ENCODE measurements at regions not wholly inside any gene's neighbourhood (a gene's known extent, or its start where the extent isn't known, plus 50 kb on each side); places are given as distances from the start of the nearest gene placed in this dataset.

DNA sequence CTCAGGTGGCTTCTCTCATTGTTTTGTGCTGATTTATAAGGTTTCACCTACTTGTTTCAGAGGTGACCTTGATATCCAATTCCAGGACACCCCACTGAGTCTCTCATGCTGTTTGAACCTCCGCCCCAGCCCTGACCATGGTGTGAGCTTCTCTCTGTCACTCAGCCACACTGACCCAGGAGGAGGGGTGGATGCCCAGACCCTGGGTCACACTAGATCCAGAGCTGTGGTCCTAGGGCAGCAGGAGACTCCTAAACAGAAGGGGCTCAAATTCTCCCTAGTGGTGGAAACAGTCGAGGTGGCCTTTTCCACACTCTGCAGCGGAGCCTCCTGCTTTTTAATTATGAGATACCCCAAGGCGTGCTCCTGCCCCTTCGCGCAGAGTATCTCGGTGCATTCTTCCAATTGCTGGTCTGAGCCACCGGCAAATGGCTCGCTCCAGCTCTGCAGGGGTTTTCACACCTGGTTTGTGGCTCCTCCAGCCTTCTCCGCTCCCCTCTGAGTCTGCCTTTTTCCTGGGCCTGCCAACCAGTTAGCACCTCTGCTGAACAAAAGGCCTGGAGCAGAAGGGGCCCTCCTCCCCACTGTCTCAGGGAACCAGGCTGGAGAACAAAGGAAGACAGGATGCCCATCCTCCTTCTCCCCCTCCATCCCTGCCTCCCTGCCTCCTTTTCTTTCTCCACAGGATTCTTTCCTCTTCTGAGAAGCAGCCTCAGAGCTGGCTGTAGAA lies 147.3 kb upstream of the SPRED2 start:
- no peak overlapping the region for H3K4me3 ChIP-seq
- H3K27ac ChIP-seq = no peak overlapping the region
- WGBS (ENCODE audit: low lambda C conversion rate, missing lambda C conversion rate) = 55% methylated on average over 10 of the region's 10 CpGs
- no peaks in the 10 kb centered on the region for H3K36me3 ChIP-seq (replicated peaks; ENCODE audit: insufficient read depth, low read depth)
- no peaks in the 10 kb centered on the region for H3K27me3 ChIP-seq
- no peak overlapping the region for H3K4me2 ChIP-seq
- H3K9me3 ChIP-seq (ENCODE audit: low read depth) = no peaks in the 10 kb centered on the region
- no peaks in the 10 kb centered on the region for H4K20me1 ChIP-seq (ENCODE audit: insufficient read depth, poor library complexity, severe bottlenecking)
- no peaks in the 10 kb centered on the region for H3K4me1 ChIP-seq (ENCODE audit: insufficient read depth)
- no peaks in the 10 kb centered on the region for H3K79me2 ChIP-seq
- no peaks in the 10 kb centered on the region for H3K9me2 ChIP-seq (replicated peaks; ENCODE audit: insufficient read depth)
- H2AFZ ChIP-seq = no peak overlapping the region
- TF ChIP-seq, protein P1, sequence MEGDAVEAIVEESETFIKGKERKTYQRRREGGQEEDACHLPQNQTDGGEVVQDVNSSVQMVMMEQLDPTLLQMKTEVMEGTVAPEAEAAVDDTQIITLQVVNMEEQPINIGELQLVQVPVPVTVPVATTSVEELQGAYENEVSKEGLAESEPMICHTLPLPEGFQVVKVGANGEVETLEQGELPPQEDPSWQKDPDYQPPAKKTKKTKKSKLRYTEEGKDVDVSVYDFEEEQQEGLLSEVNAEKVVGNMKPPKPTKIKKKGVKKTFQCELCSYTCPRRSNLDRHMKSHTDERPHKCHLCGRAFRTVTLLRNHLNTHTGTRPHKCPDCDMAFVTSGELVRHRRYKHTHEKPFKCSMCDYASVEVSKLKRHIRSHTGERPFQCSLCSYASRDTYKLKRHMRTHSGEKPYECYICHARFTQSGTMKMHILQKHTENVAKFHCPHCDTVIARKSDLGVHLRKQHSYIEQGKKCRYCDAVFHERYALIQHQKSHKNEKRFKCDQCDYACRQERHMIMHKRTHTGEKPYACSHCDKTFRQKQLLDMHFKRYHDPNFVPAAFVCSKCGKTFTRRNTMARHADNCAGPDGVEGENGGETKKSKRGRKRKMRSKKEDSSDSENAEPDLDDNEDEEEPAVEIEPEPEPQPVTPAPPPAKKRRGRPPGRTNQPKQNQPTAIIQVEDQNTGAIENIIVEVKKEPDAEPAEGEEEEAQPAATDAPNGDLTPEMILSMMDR (IDR thresholded peaks at IDR 0.05; ENCODE audit: poor library complexity) = no peak
- TF ChIP-seq EZH2phosphoT487 (IDR thresholded peaks at IDR 0.05; ENCODE audit: low read depth, severe bottlenecking, unreplicated experiment) = no peak
- TF ChIP-seq EZH2 (IDR thresholded peaks at IDR 0.05; ENCODE audit: borderline replicate concordance) = no peak
- no peak for DNase-seq (ENCODE audit: low spot score)

DNA sequence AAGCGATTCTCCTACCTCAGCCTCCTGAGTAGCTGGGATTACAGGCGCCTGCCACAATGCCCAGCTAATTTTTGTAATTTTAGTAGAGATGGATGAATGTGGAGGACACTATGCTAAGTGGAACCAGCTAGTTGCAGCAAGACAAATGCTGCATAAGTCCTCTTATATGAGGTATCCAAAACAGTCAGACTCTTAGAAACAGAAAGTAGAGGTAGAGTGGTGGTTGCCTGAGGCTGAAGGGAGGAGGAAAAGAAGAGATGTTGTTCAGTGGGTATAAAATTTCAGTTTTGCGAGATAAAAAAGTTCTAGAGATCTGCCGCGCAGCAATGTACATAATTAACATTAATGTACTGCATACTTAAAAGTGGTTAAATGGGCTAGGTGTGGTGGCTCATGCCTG lies 145.3 kb upstream of the SPRED2 start:
- Histone ChIP-seq H4K20me1 (ENCODE audit: insufficient read depth, poor library complexity, severe bottlenecking) (no peaks in the 10 kb centered on the region), H3K9me3 (ENCODE audit: low read depth) (no peaks in the 10 kb centered on the region), H3K27ac (peak overlapping the region; percentile 88), H3K36me3 (replicated peaks; ENCODE audit: insufficient read depth, low read depth) (no peaks in the 10 kb centered on the region), H3K27me3 (no peaks in the 10 kb centered on the region), H3K4me3 (no peak overlapping the region), H3K4me1 (ENCODE audit: insufficient read depth) (no peaks in the 10 kb centered on the region), H3K79me2 (no peaks in the 10 kb centered on the region), H3K9me2 (replicated peaks; ENCODE audit: insufficient read depth) (no peaks in the 10 kb centered on the region), H3K4me2 (peak overlapping the region; percentile 64), H2AFZ (no peak overlapping the region)
- TF ChIP-seq EZH2 (IDR thresholded peaks at IDR 0.05; ENCODE audit: borderline replicate concordance) (no peak), EZH2phosphoT487 (IDR thresholded peaks at IDR 0.05; ENCODE audit: low read depth, severe bottlenecking, unreplicated experiment) (no peak)
- TF ChIP-seq, protein P1 (IDR thresholded peaks at IDR 0.05; ENCODE audit: poor library complexity) = no peak
- no peak for DNase-seq (ENCODE audit: low spot score)
- WGBS (ENCODE audit: low lambda C conversion rate, missing lambda C conversion rate) = 95% methylated on average over 5 of the region's 5 CpGs

DNA sequence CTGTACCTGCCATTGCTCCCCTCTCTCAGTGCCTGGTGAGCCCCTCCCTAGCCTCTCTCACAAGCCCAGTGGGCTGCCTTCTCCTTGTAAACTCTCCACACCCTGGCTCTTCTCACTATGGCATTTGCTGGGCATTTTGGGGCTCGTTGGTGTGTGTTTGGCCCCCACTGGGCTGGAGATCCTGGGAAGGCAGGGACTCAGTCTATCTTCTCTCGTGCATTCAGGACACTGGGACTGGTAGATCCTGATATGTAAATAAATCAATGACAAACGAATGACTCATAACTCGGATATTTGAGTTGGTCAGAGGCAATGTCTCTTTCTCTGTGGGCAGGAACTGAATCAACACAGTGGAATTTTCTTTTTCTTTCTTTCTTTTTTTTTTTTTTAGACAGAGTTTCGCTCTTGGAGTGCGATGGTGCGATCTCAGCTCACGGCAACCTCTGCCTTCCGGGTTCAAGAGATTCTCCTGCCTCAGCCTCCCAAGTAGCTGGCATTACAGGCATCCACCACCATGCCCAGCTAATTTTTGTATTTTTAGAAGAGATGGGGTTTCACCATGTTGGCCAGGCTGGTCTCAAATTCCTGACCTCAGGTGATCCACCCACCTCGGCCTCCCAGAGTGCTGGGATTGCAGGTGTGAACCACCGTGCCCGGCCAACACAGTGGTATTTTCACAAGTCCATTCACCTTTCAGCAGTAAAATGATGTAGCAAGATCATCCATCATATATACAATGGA lies 144.6 kb upstream of the SPRED2 start:
- 66% methylated on average over 12 of the region's 12 CpGs for WGBS (ENCODE audit: low lambda C conversion rate, missing lambda C conversion rate)
- Histone ChIP-seq H3K9me3 (ENCODE audit: low read depth) (no peaks in the 10 kb centered on the region), H2AFZ (no peak overlapping the region), H3K4me1 (ENCODE audit: insufficient read depth) (no peaks in the 10 kb centered on the region), H3K4me2 (peak overlapping the region; percentile 64), H3K27ac (peak overlapping the region; percentile 88), H3K79me2 (no peaks in the 10 kb centered on the region), H4K20me1 (ENCODE audit: insufficient read depth, poor library complexity, severe bottlenecking) (no peaks in the 10 kb centered on the region), H3K4me3 (no peak overlapping the region), H3K9me2 (replicated peaks; ENCODE audit: insufficient read depth) (no peaks in the 10 kb centered on the region), H3K27me3 (no peaks in the 10 kb centered on the region), H3K36me3 (replicated peaks; ENCODE audit: insufficient read depth, low read depth) (no peaks in the 10 kb centered on the region)
- DNase-seq (ENCODE audit: low spot score) = peak; percentile 73
- TF ChIP-seq EZH2phosphoT487 (IDR thresholded peaks at IDR 0.05; ENCODE audit: low read depth, severe bottlenecking, unreplicated experiment) = no peak

DNA sequence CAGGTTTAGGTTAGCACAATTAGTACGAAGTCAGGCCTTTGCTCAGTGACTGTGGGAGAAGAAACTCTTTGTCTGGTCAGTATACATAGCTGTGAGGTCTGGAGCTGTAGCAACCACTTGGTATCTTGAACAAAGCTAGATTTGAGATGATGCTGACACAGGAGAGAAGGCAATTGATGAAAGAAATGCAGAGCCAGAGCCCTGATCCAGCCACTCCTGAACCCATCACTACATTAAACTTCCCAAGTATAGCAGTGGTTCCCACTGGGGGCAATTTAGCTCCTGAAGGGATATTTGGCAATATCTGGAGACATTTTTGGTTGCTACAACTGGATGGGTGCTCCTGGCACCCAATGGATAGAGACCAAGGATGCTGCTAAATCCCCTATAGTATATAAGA lies 143.9 kb upstream of the SPRED2 start:
- peak overlapping the region; percentile 77 for H3K27ac ChIP-seq

More for the DNA sequence above, 143.9 kb upstream of the SPRED2 start:
- Histone ChIP-seq H3K79me2 (no peaks in the 10 kb centered on the region), H3K4me2 (no peak overlapping the region), H3K36me3 (replicated peaks; ENCODE audit: insufficient read depth, low read depth) (no peaks in the 10 kb centered on the region), H3K4me3 (no peak overlapping the region), H2AFZ (no peak overlapping the region), H3K27me3 (no peaks in the 10 kb centered on the region), H4K20me1 (ENCODE audit: insufficient read depth, poor library complexity, severe bottlenecking) (no peaks in the 10 kb centered on the region), H3K9me3 (ENCODE audit: low read depth) (no peaks in the 10 kb centered on the region), H3K4me1 (ENCODE audit: insufficient read depth) (no peaks in the 10 kb centered on the region), H3K9me2 (replicated peaks; ENCODE audit: insufficient read depth) (no peaks in the 10 kb centered on the region)
- no peak for DNase-seq (ENCODE audit: low spot score)
- TF ChIP-seq EZH2phosphoT487 (IDR thresholded peaks at IDR 0.05; ENCODE audit: low read depth, severe bottlenecking, unreplicated experiment) (no peak), EZH2 (IDR thresholded peaks at IDR 0.05; ENCODE audit: borderline replicate concordance) (no peak)
- TF ChIP-seq, protein P1 (IDR thresholded peaks at IDR 0.05; ENCODE audit: poor library complexity) = no peak
- 87% methylated on average over 1 of the region's 1 CpG for WGBS (ENCODE audit: low lambda C conversion rate, missing lambda C conversion rate)
